SK-N-SH (cell line): ENCODE measurements at regions not wholly inside any gene's neighbourhood (a gene's known extent, or its start where the extent isn't known, plus 50 kb on each side); places are given as distances from the start of the nearest gene placed in this dataset.

Experiments
- CTCF ChIA-PET: fragments of 300-600, 350-600 bp; formaldehyde crosslinking; extraction: SDS; loops from one replicate; lab custom pipeline; 2021; lab: Yijun Ruan, JAX
- POLR2A ChIA-PET: fragments of 350-600 bp; sonication (Branson Sonifier 250); formaldehyde crosslinking; extraction: SDS; loops from one replicate; lab custom pipeline; 2020; ENCODE audit warnings: antibody characterized with exemption, inconsistent platforms; lab: Yijun Ruan, JAX
- DNase-seq: peaks from one replicate; pipeline ENCODE4 v3.0.0; 2012
- H2AFZ ChIP-seq: fragments of 200-600 bp; sonication (generic); 2 replicates; pipeline ENCODE4 v1.8.1; 2016; ENCODE audit warnings: antibody characterized with exemption, mild to moderate bottlenecking, low read depth
- H3F3A ChIP-seq: fragments of 200-600 bp; sonication (generic); replicated peaks from 2 replicates; pipeline ENCODE3; 2016; ENCODE audit warnings: antibody characterized with exemption, mild to moderate bottlenecking; ENCODE audit not compliant: insufficient read depth
- H3K27ac ChIP-seq, 2 experiments: fragments of 200-500 bp in 1 of 2; fragments of 200-600 bp in 1 of 2; sonication (Bioruptor generic) in 1 of 2; sonication (generic), shearing (Covaris generic) in 1 of 2; 2 replicates each; pipeline versions ENCODE4 v1.5.1 to v1.6.1; 2014 to 2016; ENCODE audit warnings: low read depth in 2 of 2, inconsistent platforms in 1 of 2, low read length in 1 of 2, mild to moderate bottlenecking in 1 of 2, mixed read lengths in 1 of 2
- H3K27me3 ChIP-seq: fragments of 200-600 bp; sonication (generic), shearing (Covaris generic); 2 replicates; pipeline ENCODE4 v1.6.1; 2016; ENCODE audit warnings: mixed run types; ENCODE audit not compliant: insufficient read depth
- H3K36me3 ChIP-seq, 2 experiments: fragments of 200-500 bp in 1 of 2; fragments of 200-600 bp in 1 of 2; sonication (Bioruptor generic) in 1 of 2; sonication (generic) in 1 of 2; replicated peaks in 1 of 2; 2 replicates each; pipeline versions ENCODE3 to v1.5.1; 2014 to 2016; ENCODE audit warnings: low read length in 1 of 2, mild to moderate bottlenecking in 1 of 2; ENCODE audit not compliant: insufficient read depth in 2 of 2, control insufficient read depth in 1 of 2
- H3K4me1 ChIP-seq, 2 experiments: fragments of 200-500 bp in 1 of 2; fragments of 200-600 bp in 1 of 2; sonication (Bioruptor generic) in 1 of 2; sonication (generic), shearing (Covaris generic) in 1 of 2; 2 replicates each; pipeline versions ENCODE4 v1.5.1 to v1.6.1; 2014 to 2016; ENCODE audit warnings: low read depth in 1 of 2, low read length in 1 of 2, mixed run types in 1 of 2; ENCODE audit not compliant: insufficient read depth in 2 of 2, control insufficient read depth in 1 of 2
- H3K4me2 ChIP-seq: fragments of 200-600 bp; sonication (generic), shearing (Covaris generic); 2 replicates; pipeline ENCODE4 v1.6.1; 2017; ENCODE audit warnings: mixed run types
- H3K4me3 ChIP-seq, 2 experiments: fragments of 200-500 bp in 1 of 2; fragments of 200-600 bp in 1 of 2; sonication (Bioruptor generic) in 1 of 2; sonication (generic), shearing (Covaris generic) in 1 of 2; 2 replicates each; pipeline versions ENCODE4 v1.5.1 to v1.8.1; 2014 to 2016; ENCODE audit warnings: low read depth in 2 of 2, inconsistent platforms in 1 of 2, low read length in 1 of 2, mild to moderate bottlenecking in 1 of 2, mixed read lengths in 1 of 2, moderate library complexity in 1 of 2
- H3K79me2 ChIP-seq: fragments of 200-600 bp; sonication (generic); 2 replicates; pipeline ENCODE4 v1.8.1; 2017; ENCODE audit warnings: mild to moderate bottlenecking; ENCODE audit not compliant: insufficient read depth
- H3K9ac ChIP-seq: fragments of 200-600 bp; sonication (generic); 2 replicates; pipeline ENCODE4 v1.6.1; 2017; ENCODE audit warnings: mixed run types
- H3K9me2 ChIP-seq: fragments of 200-600 bp; sonication (generic); 2 replicates; pipeline ENCODE4 v1.6.1; 2017; ENCODE audit warnings: mixed run types
- H3K9me3 ChIP-seq: fragments of 200-600 bp; sonication (generic); 2 replicates; pipeline ENCODE4 v1.6.1; 2017; ENCODE audit warnings: mixed run types, mild to moderate bottlenecking, moderate library complexity
- H4K20me1 ChIP-seq: fragments of 200-600 bp; sonication (generic); 2 replicates; pipeline ENCODE4 v1.6.1; 2017; ENCODE audit warnings: mild to moderate bottlenecking, mixed run types; ENCODE audit not compliant: insufficient read depth
- CHD2 ChIP-seq: fragments of 150-350 bp; IDR thresholded peaks from 2 replicates; pipeline ENCODE4 v1.6.1; 2018; ENCODE audit warnings: low read length; ENCODE audit not compliant: partially characterized antibody
- CTCF ChIP-seq: fragments of 200-600 bp; sonication (generic); IDR thresholded peaks from 2 replicates; pipeline ENCODE4 v1.6.1; 2017; ENCODE audit warnings: antibody characterized with exemption, mild to moderate bottlenecking, moderate library complexity
- ELF1 ChIP-seq: IDR thresholded peaks from 2 replicates; pipeline ENCODE4 v1.4.0; 2012
- EP300 ChIP-seq, 2 experiments: IDR thresholded peaks; 2 replicates each; pipeline versions ENCODE4 v1.4.0 to v1.6.1; 2012; ENCODE audit warnings: borderline replicate concordance in 1 of 2, low read depth in 1 of 2, low read length in 1 of 2
- EZH2phosphoT487 ChIP-seq: fragments of 200-600 bp; sonication (generic); IDR thresholded peaks from 2 replicates; pipeline ENCODE4 v1.6.1; 2017; ENCODE audit warnings: low read depth, mixed run types, mild to moderate bottlenecking, antibody characterized with exemption, moderate library complexity, borderline replicate concordance
- FOSL2 ChIP-seq: IDR thresholded peaks from 2 replicates; pipeline ENCODE4 v1.4.0; 2012; ENCODE audit warnings: low read depth, mild to moderate bottlenecking, moderate library complexity, borderline replicate concordance
- FOXM1 ChIP-seq: IDR thresholded peaks from 2 replicates; pipeline ENCODE4 v1.4.0; 2012; ENCODE audit warnings: low read depth, mild to moderate bottlenecking
- IRF3 ChIP-seq: fragments of 150-350 bp; IDR thresholded peaks from 2 replicates; pipeline ENCODE4 v1.6.1; 2016; ENCODE audit warnings: mild to moderate bottlenecking, low read depth, low read length
- MAX ChIP-seq: IDR thresholded peaks from 2 replicates; pipeline ENCODE4 v1.4.0; 2012; ENCODE audit warnings: low read depth
- MEF2A ChIP-seq: IDR thresholded peaks from 2 replicates; pipeline ENCODE4 v1.4.0; 2012; ENCODE audit warnings: low read depth, borderline replicate concordance
- MXI1 ChIP-seq: IDR thresholded peaks from 2 replicates; pipeline ENCODE4 v1.6.1; 2012; ENCODE audit warnings: mild to moderate bottlenecking, low read depth, low read length, improper control_type of control experiment
- NFIC ChIP-seq: IDR thresholded peaks from 2 replicates; pipeline ENCODE4 v1.4.0; 2012; ENCODE audit warnings: borderline replicate concordance
- NRF1 ChIP-seq: IDR thresholded peaks from 2 replicates; pipeline ENCODE4 v1.6.1; 2012; ENCODE audit warnings: low read depth, mild to moderate bottlenecking, low read length
- POLR2AphosphoS5 ChIP-seq: IDR thresholded peaks from 2 replicates; pipeline ENCODE4 v1.6.1; 2012; ENCODE audit warnings: low read depth, low read length
- RAD21 ChIP-seq: IDR thresholded peaks from 2 replicates; pipeline ENCODE4 v1.6.1; 2012; ENCODE audit warnings: mild to moderate bottlenecking, low read length
- RCOR1 ChIP-seq: fragments of 150-350 bp; IDR thresholded peaks from 2 replicates; pipeline ENCODE4 v1.6.1; 2017; ENCODE audit warnings: antibody characterized with exemption, low read length
- RFX5 ChIP-seq: IDR thresholded peaks from 2 replicates; pipeline ENCODE4 v1.6.1; 2012; ENCODE audit warnings: mild to moderate bottlenecking, improper control_type of control experiment, low read length
- RXRA ChIP-seq: IDR thresholded peaks from 2 replicates; pipeline ENCODE4 v1.4.0; 2012; ENCODE audit warnings: low read depth, mild to moderate bottlenecking, borderline replicate concordance
- TCF12 ChIP-seq: IDR thresholded peaks from 2 replicates; pipeline ENCODE4 v1.4.0; 2012
- USF1 ChIP-seq: IDR thresholded peaks from 2 replicates; pipeline ENCODE4 v1.4.0; 2012; ENCODE audit warnings: low read depth, borderline replicate concordance
- YY1 ChIP-seq: IDR thresholded peaks from 2 replicates; pipeline ENCODE4 v1.4.0; 2012; ENCODE audit warnings: low read depth, mild to moderate bottlenecking
- WGBS: methylation state at CpG from one replicate; pipeline ENCODE4 v1.1.6; 2017; ENCODE audit warnings: low lambda C conversion rate; 5-methylcytosine and 5-hydroxymethylcytosine counted together

GRCh38 chr4:79227860-79228259 lies 98.0 kb downstream of the NAA11 start:
- Histone ChIP-seq H3K27me3 (no peaks in the 10 kb centered on the region), H3F3A (no peaks in the 10 kb centered on the region), H3K27ac (no peak overlapping the region), H3K9ac (no peak overlapping the region), H3K36me3 (no peaks in the 10 kb centered on the region), H3K9me3 (no peaks in the 10 kb centered on the region), H3K79me2 (no peaks in the 10 kb centered on the region)
- WGBS: 10% methylated on average over 2 of the region's 2 CpGs
- CTCF ChIA-PET: no interaction called here
- TF ChIP-seq NFIC (no peak), MXI1 (no peak), RCOR1 (no peak), POLR2AphosphoS5 (no peak), CTCF (no peak), NRF1 (no peak), RFX5 (no peak), EP300 (IDR thresholded peaks at IDR 0.05; ENCODE audit: borderline replicate concordance in 1 of 2, low read depth in 1 of 2, low read length in 1 of 2) (no peak), EZH2phosphoT487 (no peak), FOSL2 (no peak), RAD21 (no peak), YY1 (no peak), TCF12 (no peak)
- TF ChIP-seq, all 33 proteins: peak for 0
- no peak overlapping the region for H2AFZ ChIP-seq
- no peaks in the 10 kb centered on the region for H3K9me2 ChIP-seq
- H3K4me2 ChIP-seq: no peak overlapping the region
- POLR2A ChIA-PET: no interaction called here
- no peak for DNase-seq
- H3K4me3 ChIP-seq: no peak overlapping the region
- peaks cover 0 to 2% of the 10 kb centered on the region in 2 experiments; a peak in 1 of 4 replicates for H3K4me1 ChIP-seq
- no peaks in the 10 kb centered on the region for H4K20me1 ChIP-seq

- Histone ChIP-seq H4K20me1 (no peaks in the 10 kb centered on the region), H3K79me2 (no peaks in the 10 kb centered on the region), H3K4me1 (peaks cover 0 to 2% of the 10 kb centered on the region in 2 experiments; a peak in 1 of 4 replicates), H3K9me3 (no peaks in the 10 kb centered on the region), H3K27me3 (no peaks in the 10 kb centered on the region), H3K9me2 (no peaks in the 10 kb centered on the region), H2AFZ (no peak overlapping the region), H3K27ac (no peak overlapping the region), H3K4me3 (no peak overlapping the region), H3K9ac (no peak overlapping the region), H3K4me2 (no peak overlapping the region), H3K36me3 (no peaks in the 10 kb centered on the region), H3F3A (no peaks in the 10 kb centered on the region)
- DNase-seq: no peak
- WGBS: 20% methylated on average over 3 of the region's 3 CpGs
- ChIA-PET POLR2A (no interaction called here), CTCF (no interaction called here)
- TF ChIP-seq RAD21: no peak
- no peak for TF ChIP-seq CTCF
- TF ChIP-seq USF1: no peak
- no peak for TF ChIP-seq FOSL2
- TF ChIP-seq CHD2: no peak
- TF ChIP-seq RXRA: no peak
- no peak for TF ChIP-seq RFX5
- no peak for TF ChIP-seq ELF1
- no peak for TF ChIP-seq POLR2AphosphoS5
- no peak for TF ChIP-seq EZH2phosphoT487
- TF ChIP-seq TCF12: no peak
- TF ChIP-seq FOXM1: no peak
- TF ChIP-seq MEF2A: no peak
- no peak for TF ChIP-seq IRF3
- no peak for TF ChIP-seq MAX
Measured at GRCh38 chr4:79225360-79225759, 100.5 kb downstream of the NAA11 start.
